Neural crest cell (in vitro differentiated cells): ENCODE measurements at regions not wholly inside any gene's neighbourhood (a gene's known extent, or its start where the extent isn't known, plus 50 kb on each side); places are given as distances from the start of the nearest gene placed in this dataset.
A peak's percentile ranks its signal among the peaks of the same experiment; 100 is the strongest.

ENCODE experiments used
- DNase-seq: peaks from one replicate; pipeline ENCODE4 v3.0.0; 2021; ENCODE audit warnings: low read depth, mixed read lengths, low spot score
- H3K27ac Mint-ChIP-seq: one replicate; pipeline ENCODE4 v1.8.0; 2021; ENCODE audit warnings: mild to moderate bottlenecking, mixed read lengths; ENCODE audit not compliant: unreplicated experiment
- H3K27me3 Mint-ChIP-seq: 2 replicates; pipeline ENCODE4 v1.8.0; 2021; ENCODE audit warnings: low read depth, mild to moderate bottlenecking, mixed read lengths
- H3K36me3 Mint-ChIP-seq: 2 replicates; pipeline ENCODE4 v1.8.0; 2021; ENCODE audit warnings: low read depth, mild to moderate bottlenecking, mixed read lengths
- H3K4me1 Mint-ChIP-seq: 2 replicates; pipeline ENCODE4 v1.8.0; 2021; ENCODE audit warnings: mixed read lengths
- H3K4me3 Mint-ChIP-seq: one replicate; pipeline ENCODE4 v1.8.0; 2021; ENCODE audit warnings: mild to moderate bottlenecking, mixed read lengths
- H3K9me3 Mint-ChIP-seq: 2 replicates; pipeline ENCODE4 v1.8.0; 2021; ENCODE audit warnings: mixed read lengths
- TF ChIP-seq, protein P1 (sequence below): fragments of 200-600 bp; sonication (generic); conservative IDR thresholded peaks from 2 replicates; pipeline ENCODE4 v1.5.0; 2021; ENCODE audit warnings: antibody characterized with exemption, mild to moderate bottlenecking

DNA sequence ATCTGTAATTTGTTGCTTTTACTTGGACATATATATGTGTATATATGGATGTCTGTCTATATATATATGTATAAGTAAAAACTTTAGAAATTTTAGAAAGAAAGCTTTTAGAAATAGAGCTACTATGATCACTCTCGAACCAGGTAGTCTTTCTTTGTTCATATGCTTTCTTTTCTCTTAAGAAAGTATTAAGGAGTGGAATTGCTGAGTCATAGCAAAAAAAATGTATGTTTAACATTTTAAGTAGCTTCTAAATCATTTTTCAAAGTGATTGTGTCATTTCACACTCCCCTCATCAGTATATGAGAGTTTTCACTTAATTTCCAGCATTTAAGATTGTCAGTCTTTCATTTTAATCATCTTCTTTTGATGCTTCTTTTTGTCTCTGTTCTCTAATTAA, 447.9 kb upstream of the TECRL start:
- DNase-seq = no peak
- H3K36me3 Mint-ChIP-seq = no peaks in the 10 kb centered on the region
- TF ChIP-seq, protein P1, sequence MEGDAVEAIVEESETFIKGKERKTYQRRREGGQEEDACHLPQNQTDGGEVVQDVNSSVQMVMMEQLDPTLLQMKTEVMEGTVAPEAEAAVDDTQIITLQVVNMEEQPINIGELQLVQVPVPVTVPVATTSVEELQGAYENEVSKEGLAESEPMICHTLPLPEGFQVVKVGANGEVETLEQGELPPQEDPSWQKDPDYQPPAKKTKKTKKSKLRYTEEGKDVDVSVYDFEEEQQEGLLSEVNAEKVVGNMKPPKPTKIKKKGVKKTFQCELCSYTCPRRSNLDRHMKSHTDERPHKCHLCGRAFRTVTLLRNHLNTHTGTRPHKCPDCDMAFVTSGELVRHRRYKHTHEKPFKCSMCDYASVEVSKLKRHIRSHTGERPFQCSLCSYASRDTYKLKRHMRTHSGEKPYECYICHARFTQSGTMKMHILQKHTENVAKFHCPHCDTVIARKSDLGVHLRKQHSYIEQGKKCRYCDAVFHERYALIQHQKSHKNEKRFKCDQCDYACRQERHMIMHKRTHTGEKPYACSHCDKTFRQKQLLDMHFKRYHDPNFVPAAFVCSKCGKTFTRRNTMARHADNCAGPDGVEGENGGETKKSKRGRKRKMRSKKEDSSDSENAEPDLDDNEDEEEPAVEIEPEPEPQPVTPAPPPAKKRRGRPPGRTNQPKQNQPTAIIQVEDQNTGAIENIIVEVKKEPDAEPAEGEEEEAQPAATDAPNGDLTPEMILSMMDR = no peak
- H3K27me3 Mint-ChIP-seq = no peaks in the 10 kb centered on the region
- no peak overlapping the region for H3K4me3 Mint-ChIP-seq
- H3K9me3 Mint-ChIP-seq = no peaks in the 10 kb centered on the region
- H3K27ac Mint-ChIP-seq = peak overlapping the region; percentile 57
- H3K4me1 Mint-ChIP-seq = no peaks in the 10 kb centered on the region

DNA sequence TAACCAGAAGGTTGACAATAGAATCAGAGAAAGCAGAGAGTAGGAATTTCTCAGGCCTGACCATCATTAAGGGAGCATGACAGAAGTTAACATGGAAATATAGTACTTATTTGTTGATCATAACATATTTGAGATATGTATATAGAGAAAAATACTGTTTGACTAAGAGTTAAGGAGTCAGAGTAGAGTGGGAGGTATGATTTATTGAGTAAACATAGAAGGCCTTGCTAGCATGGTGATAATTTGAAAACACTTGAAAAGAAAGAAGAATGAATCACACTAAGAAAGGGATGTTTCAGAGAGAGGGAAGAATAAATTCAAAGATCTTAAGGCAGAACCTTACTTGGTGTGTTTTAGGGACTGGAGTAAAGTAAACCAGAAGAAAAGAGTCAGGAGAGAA, 437.2 kb upstream of the TECRL start:
- TF ChIP-seq, protein P1 = no peak
- H3K9me3 Mint-ChIP-seq = peaks cover 2% of the 10 kb centered on the region
- no peaks in the 10 kb centered on the region for H3K36me3 Mint-ChIP-seq
- H3K27me3 Mint-ChIP-seq = no peaks in the 10 kb centered on the region
- H3K4me3 Mint-ChIP-seq = no peak overlapping the region
- H3K4me1 Mint-ChIP-seq = no peaks in the 10 kb centered on the region
- H3K27ac Mint-ChIP-seq = no peak overlapping the region
- DNase-seq = no peak

DNA sequence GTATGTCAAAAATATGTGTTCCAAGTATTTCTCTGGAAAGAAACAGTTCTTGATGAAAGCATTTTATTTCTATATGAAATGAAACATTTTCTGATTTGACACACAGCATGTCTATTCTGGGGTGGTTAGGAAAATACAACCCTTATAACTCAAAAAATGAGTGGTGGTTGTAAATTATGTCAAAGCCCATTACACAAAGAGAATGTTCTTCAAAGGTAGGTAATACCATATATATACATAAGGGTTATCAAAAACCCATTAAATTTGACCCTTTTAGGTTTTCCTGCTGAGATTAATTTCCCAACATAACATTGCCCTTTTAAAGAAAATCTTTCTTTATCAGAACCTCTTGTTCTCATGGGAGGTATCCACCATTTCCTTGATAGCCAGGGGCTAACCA, 420.5 kb upstream of the TECRL start:
- Mint-ChIP-seq H3K9me3 (peaks cover 5% of the 10 kb centered on the region), H3K36me3 (no peaks in the 10 kb centered on the region), H3K27ac (no peak overlapping the region), H3K27me3 (no peaks in the 10 kb centered on the region), H3K4me1 (no peaks in the 10 kb centered on the region), H3K4me3 (no peak overlapping the region)
- TF ChIP-seq, protein P1 = no peak
- DNase-seq = no peak

DNA sequence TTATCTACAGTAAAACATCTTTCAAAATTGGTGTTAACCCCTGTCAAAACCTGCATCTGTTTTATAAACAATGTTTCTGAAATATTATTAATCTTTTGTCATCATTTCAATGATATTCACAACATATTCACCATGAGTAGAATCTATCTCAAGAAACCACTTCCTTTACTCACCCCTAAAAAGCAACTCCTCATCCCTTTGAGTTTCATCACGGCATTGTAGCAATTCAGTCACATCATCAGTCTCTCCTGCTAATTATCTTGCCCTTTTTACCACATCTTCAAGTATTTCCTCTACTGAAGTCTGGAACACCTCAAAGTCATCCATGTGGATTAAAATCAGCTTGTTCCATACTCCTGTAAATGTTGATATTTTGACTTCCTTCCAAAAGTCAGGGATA, 415.3 kb upstream of the TECRL start:
- TF ChIP-seq, protein P1 = no peak
- H3K4me3 Mint-ChIP-seq = no peak overlapping the region

DNA sequence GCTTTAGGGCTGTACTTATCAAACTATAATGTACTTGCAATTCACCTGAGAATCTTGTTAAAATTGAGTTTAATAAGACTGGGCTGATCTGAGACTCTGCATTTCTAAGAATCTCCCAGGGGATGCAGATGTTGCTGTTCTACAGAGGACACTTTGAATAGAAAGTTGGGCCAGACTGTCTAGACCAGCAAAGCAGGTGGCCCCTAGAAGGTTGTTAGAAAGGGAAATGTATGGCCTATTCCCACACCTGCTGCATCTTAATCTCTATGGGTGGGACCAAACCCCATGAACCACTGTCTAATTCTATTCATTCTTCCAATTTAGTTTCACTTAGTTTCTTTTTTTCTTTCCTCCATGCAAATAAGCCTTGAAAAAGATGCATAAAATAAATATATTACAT, 413.2 kb upstream of the TECRL start:
- Mint-ChIP-seq H3K27me3 (no peaks in the 10 kb centered on the region), H3K9me3 (no peaks in the 10 kb centered on the region), H3K27ac (no peak overlapping the region), H3K36me3 (no peaks in the 10 kb centered on the region), H3K4me1 (no peaks in the 10 kb centered on the region), H3K4me3 (no peak overlapping the region)
- DNase-seq = no peak
- TF ChIP-seq, protein P1 = no peak

More for the DNA sequence above, 415.3 kb upstream of the TECRL start:
- Mint-ChIP-seq H3K36me3 (no peaks in the 10 kb centered on the region), H3K4me1 (no peaks in the 10 kb centered on the region), H3K27me3 (no peaks in the 10 kb centered on the region), H3K9me3 (no peaks in the 10 kb centered on the region), H3K27ac (no peak overlapping the region)
- no peak for DNase-seq
